Mesodermal cell (in vitro differentiated cells): ENCODE measurements at regions not wholly inside any gene's neighbourhood (a gene's known extent, or its start where the extent isn't known, plus 50 kb on each side); places are given as distances from the start of the nearest gene placed in this dataset.
"Not testable (repeated sequence)": the region's sequence is repeated elsewhere in the genome, so short reads cannot be mapped to it uniquely, and the experiment has no call there.

Experiments used
- H3K27ac ChIP-seq: 2 replicates; pipeline ENCODE4 v1.7.0; 2013; ENCODE audit warnings: mild to moderate bottlenecking, low read depth, low read length, moderate library complexity; ENCODE audit not compliant: severe bottlenecking
- H3K36me3 ChIP-seq: 2 replicates; pipeline ENCODE4 v1.7.1; 2013; ENCODE audit warnings: mild to moderate bottlenecking, low read length, moderate library complexity; ENCODE audit not compliant: control insufficient read depth, insufficient read depth
- H3K4me1 ChIP-seq: one replicate; pipeline ENCODE4 v1.7.1; 2013; ENCODE audit warnings: mild to moderate bottlenecking, low read length; ENCODE audit not compliant: insufficient read depth, control insufficient read depth, poor library complexity, severe bottlenecking
- H3K4me3 ChIP-seq: 2 replicates; pipeline ENCODE4 v1.7.0; 2013; ENCODE audit warnings: low read length, control low read depth, mild to moderate bottlenecking; ENCODE audit not compliant: insufficient read depth, poor library complexity, severe bottlenecking; ENCODE audit errors: extremely low read depth
- H3K9me3 ChIP-seq: 2 replicates; pipeline ENCODE4 v1.7.1; 2013; ENCODE audit warnings: mild to moderate bottlenecking, low read length, moderate library complexity; ENCODE audit not compliant: control insufficient read depth
- WGBS, 2 experiments: methylation state at CpG; one replicate each; pipeline ENCODE4 v1.1.5; 2013; ENCODE audit warnings: missing lambda C conversion rate in 2 of 2; ENCODE audit not compliant: insufficient coverage in 2 of 2; 5-methylcytosine and 5-hydroxymethylcytosine counted together

- Histone ChIP-seq H3K27ac (no peak overlapping the region), H3K4me3 (no peak overlapping the region), H3K4me1 (no peaks in the 10 kb centered on the region), H3K36me3 (no peaks in the 10 kb centered on the region), H3K9me3 (no peaks in the 10 kb centered on the region)
Measured at GRCh38 chr14:83709116-83709515, 1820.8 kb upstream of the FLRT2 start.

- WGBS, 2 experiments = 100% methylated on average over 1 to 2 of the region's 2 CpGs
- Histone ChIP-seq H3K9me3 (no peaks in the 10 kb centered on the region), H3K4me1 (no peaks in the 10 kb centered on the region), H3K27ac (no peak overlapping the region), H3K36me3 (no peaks in the 10 kb centered on the region), H3K4me3 (no peak overlapping the region)
Measured at GRCh38 chr14:83711046-83711445, 1818.9 kb upstream of the FLRT2 start.

- WGBS, 2 experiments = 88% methylated on average over 1 of the region's 2 CpGs; no CpG with 5 or more reads in 1 of the 2 experiments
Measured at GRCh38 chr14:83712418-83713129, 1817.4 kb upstream of the FLRT2 start.

GRCh38 chr14:83713732-83714131 is 1816.2 kb upstream of the FLRT2 start:
- 100% methylated on average over 1 of the region's 2 CpGs; no CpG with 5 or more reads in 1 of the 2 experiments for WGBS, 2 experiments
- no peaks in the 10 kb centered on the region for H3K36me3 ChIP-seq
- H3K4me1 ChIP-seq = no peaks in the 10 kb centered on the region
- H3K4me3 ChIP-seq = no peak overlapping the region
- H3K9me3 ChIP-seq = no peaks in the 10 kb centered on the region
- H3K27ac ChIP-seq = no peak overlapping the region

More at GRCh38 chr14:83712418-83713129, 1817.4 kb upstream of the FLRT2 start:
- no peak overlapping the region for H3K27ac ChIP-seq
- no peaks in the 10 kb centered on the region for H3K9me3 ChIP-seq
- H3K4me3 ChIP-seq = no peak overlapping the region
- H3K4me1 ChIP-seq = no peaks in the 10 kb centered on the region
- H3K36me3 ChIP-seq = no peaks in the 10 kb centered on the region

GRCh38 chr14:83714151-83714550 is 1815.8 kb upstream of the FLRT2 start:
- no peak overlapping the region for H3K27ac ChIP-seq

GRCh38 chr14:83719435-83719834 is 1810.5 kb upstream of the FLRT2 start:
- H3K4me3 ChIP-seq, H3K9me3 ChIP-seq, H3K4me1 ChIP-seq, H3K27ac ChIP-seq, H3K36me3 ChIP-seq: not testable (repeated sequence)
- 93 to 94% methylated on average over 8 to 11 of the region's 12 CpGs for WGBS, 2 experiments

More at GRCh38 chr14:83714151-83714550, 1815.8 kb upstream of the FLRT2 start:
- Histone ChIP-seq H3K4me3 (no peak overlapping the region), H3K9me3 (no peaks in the 10 kb centered on the region), H3K4me1 (no peaks in the 10 kb centered on the region), H3K36me3 (no peaks in the 10 kb centered on the region)

GRCh38 chr14:83733670-83734069 is 1796.3 kb upstream of the FLRT2 start:
- no peaks in the 10 kb centered on the region for H3K9me3 ChIP-seq
- H3K27ac ChIP-seq = no peak overlapping the region
- H3K4me3 ChIP-seq = no peak overlapping the region
- no peaks in the 10 kb centered on the region for H3K36me3 ChIP-seq
- WGBS, 2 experiments = no CpG with 5 or more reads among the region's 1 CpG
- H3K4me1 ChIP-seq = no peaks in the 10 kb centered on the region

GRCh38 chr14:83734431-83734830 is 1795.5 kb upstream of the FLRT2 start:
- Histone ChIP-seq H3K36me3 (no peaks in the 10 kb centered on the region), H3K4me1 (no peaks in the 10 kb centered on the region), H3K4me3 (no peak overlapping the region), H3K9me3 (no peaks in the 10 kb centered on the region), H3K27ac (no peak overlapping the region)
- WGBS, 2 experiments = 82 to 88% methylated on average over 4 to 6 of the region's 7 CpGs

GRCh38 chr14:83741269-83741668 is 1788.7 kb upstream of the FLRT2 start:
- H3K4me1 ChIP-seq = no peaks in the 10 kb centered on the region
- H3K9me3 ChIP-seq = no peaks in the 10 kb centered on the region
- no peaks in the 10 kb centered on the region for H3K36me3 ChIP-seq
- H3K4me3 ChIP-seq = no peak overlapping the region
- H3K27ac ChIP-seq = no peak overlapping the region
- WGBS, 2 experiments = no CpG with 5 or more reads among the region's 3 CpGs

GRCh38 chr14:83744224-83744623 is 1785.7 kb upstream of the FLRT2 start:
- Histone ChIP-seq H3K4me1 (no peaks in the 10 kb centered on the region), H3K9me3 (no peaks in the 10 kb centered on the region), H3K4me3 (no peak overlapping the region), H3K36me3 (no peaks in the 10 kb centered on the region), H3K27ac (no peak overlapping the region)
- no CpG with 5 or more reads among the region's 1 CpG for WGBS, 2 experiments

GRCh38 chr14:83744891-83745290 is 1785.1 kb upstream of the FLRT2 start:
- no peaks in the 10 kb centered on the region for H3K36me3 ChIP-seq
- H3K27ac ChIP-seq = no peak overlapping the region
- H3K4me3 ChIP-seq = no peak overlapping the region
- no peaks in the 10 kb centered on the region for H3K9me3 ChIP-seq
- H3K4me1 ChIP-seq = no peaks in the 10 kb centered on the region
- 100% methylated on average over 1 of the region's 2 CpGs; no CpG with 5 or more reads in 1 of the 2 experiments for WGBS, 2 experiments
